ENCODE measurements at regions not wholly inside any gene's neighbourhood (a gene's known extent, or its start where the extent isn't known, plus 50 kb on each side); places are given as distances from the start of the nearest gene placed in this dataset.
"Not testable (repeated sequence)": the region's sequence is repeated elsewhere in the genome, so short reads cannot be mapped to it uniquely, and the experiment has no call there.

DNA sequence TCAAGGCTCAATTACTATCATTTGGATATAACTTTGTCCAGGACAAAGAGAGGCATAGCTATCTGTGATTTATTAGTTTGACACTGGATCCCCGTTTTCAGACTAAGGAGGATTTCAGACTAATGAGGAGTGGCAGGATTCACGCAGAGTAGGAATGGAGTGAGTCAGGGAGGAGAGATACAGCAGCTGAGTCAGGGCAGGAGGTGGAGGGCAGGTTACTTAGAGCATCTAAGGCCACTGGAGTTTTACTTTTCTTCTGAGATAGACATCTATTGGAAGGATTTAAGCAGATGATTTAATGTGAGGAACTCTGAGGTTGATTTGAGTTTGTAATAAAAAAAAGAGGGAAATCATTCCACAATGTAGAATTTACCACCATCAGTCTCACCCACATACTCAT lies 110.6 kb downstream of the RPIA start:
- DNase-seq = not testable (repeated sequence)

DNA sequence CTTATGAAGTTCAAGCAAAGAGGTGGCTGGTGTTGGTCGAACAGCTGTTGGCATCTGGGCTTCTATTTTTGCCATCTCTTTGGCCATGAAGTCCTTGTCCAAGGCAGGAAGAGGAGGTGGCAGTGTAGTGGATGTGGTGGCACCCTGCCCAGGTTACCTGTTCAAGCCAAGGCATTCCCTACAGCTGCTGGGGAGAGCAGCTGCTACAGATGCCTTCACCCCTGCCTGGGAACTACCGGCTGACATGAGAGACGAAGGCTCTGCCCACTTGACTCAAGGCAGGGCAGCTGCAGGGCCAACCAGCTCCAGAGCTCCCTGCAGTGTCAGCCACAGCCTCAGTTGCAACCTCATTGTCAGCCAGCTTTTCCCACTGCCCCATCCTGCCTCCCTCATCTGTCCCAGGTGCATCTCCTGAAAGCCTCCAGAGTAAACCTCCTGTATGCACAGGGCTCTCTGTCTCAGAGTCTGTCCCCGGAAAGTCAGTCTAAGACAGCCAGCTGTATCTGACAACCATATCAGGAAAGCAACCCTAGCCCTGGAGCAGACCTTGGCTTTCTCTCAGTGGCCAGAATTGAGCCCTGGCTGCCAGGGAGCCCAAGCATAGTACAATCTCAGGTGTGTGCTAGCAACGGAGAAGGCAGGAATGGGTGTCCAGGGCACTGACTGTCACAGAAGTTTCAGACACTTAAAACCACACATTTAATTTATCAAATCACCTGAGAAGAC lies 115.9 kb downstream of the RPIA start:
- DNase-seq = no peak

DNA sequence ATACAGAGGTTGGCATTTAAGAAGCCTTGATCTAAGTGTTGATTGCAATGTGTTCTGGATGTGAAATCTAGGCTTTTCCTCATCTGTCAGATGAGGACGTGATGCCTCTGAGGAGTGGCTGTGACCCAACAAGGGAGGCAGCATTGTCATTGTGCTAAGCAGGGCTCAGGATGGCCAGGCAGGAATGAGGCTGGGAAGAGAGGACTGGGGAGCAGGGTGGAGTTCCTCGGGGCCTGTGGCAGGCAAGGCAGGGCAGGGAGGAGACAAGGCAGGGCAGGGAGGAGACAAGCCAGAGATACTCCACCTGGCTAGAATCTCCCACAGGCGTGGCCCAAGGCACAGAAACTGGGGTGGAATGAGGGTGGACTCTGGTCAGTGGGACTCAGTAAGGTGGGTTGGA lies 116.6 kb downstream of the RPIA start:
- DNase-seq = no peak

DNA sequence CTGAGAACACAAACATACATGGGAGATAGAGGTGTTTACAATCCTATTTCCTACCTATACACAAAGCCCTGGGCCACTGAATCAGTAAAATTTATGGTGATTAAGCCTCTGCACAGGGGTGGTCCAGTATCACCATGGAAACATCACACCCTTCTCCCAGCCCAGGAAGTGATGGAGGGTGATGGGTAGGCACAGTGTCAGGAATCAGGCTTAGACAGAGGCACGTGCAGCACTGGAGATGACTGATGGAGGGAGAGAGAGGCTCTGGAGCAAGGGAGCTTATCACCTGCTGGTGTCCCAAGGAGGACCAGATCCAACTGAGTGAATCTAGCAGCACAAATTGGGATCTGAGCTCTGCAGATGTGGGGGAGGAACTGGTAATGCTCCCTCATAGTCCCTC lies 117.2 kb downstream of the RPIA start:
- no peak for DNase-seq

DNA sequence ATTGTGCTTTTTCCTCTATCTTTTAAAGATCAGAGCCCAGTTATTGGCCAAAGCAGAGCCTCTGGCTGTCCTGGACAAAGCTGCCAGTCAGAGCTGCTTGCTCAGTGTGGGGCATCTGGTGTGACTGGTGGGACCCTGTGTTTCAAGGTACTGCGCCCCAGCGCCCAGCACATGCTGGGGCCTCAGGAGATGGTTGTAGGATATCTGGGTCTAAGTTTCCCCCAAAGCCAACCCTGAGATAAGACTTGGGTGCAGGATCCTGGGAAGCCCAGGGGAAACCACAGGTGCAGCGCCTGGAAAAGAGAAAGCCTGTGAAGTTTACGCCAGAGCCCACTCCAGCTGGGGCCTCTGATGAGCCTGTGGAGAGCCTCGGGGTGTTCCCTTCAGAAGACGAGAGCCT lies 117.7 kb downstream of the RPIA start:
- DNase-seq = no peak

DNA sequence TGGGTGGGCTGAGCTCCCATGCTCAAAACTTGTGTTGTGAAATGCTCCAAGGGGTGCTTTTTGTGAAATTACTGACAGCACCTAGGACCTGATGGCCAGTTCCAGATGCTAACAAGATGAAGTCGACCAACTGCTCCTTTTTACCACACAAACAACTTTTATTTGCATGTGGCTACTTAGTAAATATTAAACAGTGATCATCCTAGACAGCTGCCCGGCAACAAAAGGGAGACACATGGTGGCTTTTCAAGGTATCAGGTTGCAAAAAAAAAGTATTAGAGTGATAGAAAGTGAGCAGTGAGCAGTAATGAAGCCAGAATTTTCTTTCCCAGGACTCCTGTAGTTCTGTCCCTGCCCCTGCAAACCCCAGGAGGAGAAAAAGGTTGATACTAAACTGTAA lies 118.5 kb downstream of the RPIA start:
- DNase-seq = no peak

DNA sequence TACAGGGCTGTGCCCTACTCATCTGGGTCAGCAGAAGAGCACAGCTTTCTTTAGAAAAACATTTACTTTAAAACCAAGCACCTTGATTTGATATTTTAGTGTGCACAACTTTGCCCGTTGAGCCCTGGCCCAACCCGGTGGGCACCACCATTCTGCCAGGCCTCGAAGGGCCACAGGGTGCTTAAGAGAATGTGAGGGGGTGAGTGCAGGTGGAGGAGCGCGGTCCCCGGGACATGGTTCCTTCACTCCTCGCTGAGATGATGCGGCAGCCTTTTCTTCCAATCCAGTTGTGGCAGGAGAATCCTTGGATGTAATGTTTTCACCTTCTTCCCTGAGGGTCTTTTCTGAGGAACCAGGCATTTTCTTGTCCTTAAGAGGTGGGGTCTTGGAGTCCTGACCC lies 119.0 kb downstream of the RPIA start:
- no peak for DNase-seq

DNA sequence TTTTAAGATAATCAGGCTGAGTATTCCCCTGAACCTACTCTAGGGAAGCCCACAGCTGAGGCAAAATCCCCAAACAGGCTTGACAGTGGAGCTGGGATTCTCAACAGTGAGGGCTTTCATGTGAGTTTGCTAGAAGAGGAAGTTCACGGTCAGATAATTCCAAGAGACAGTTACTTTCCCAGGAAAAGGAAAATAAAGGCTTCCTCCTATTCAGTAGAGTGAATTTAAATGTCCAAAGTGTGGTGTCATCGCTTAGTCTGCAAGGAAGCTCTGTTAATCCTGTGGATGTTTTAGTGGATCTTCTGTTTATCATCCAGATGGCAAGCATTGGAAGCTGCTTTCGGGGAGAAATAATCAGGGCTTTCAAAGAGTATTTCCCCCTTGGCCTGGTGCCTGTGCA lies 119.8 kb downstream of the RPIA start:
- DNase-seq = no peak

DNA sequence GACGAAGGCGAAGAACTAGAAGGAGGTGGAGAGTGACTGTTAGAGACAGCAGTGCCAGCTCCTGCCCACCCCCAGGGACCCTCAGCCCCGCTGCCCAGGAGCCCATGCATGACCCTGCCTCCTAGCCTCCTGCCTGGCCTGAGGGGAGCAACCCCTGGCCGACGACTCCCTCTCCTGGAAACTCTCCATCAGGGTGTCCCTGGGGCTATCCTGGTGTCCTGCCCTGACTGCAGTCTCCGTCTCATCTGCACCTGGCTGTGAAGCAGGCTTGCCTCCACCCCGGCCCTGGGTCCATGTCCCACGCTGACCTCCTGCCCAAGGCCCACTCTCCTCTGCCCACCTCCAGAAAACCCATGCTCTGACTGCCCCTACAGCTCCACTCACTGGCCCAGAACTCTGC lies 120.2 kb downstream of the RPIA start:
- no peak for DNase-seq

DNA sequence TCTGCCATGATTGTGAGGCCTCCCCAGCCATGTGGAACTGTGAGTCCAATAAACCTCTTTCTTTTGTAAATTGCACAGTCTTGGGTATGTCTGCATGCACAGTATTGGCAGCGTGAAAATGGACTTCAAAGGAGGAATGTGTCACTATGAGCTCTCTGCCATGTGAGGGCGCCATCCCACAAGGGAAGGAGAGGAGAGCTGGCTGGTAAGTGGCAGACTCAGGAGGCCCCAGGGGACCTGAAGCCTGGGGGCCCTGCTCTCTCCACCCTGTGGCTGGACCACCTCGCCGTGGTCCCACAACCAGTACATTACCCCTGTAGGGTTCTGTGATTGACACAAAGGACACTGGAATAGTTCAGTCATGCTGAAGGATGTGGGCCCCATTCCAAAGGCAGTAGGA lies 122.1 kb downstream of the RPIA start:
- no peak for DNase-seq

DNA sequence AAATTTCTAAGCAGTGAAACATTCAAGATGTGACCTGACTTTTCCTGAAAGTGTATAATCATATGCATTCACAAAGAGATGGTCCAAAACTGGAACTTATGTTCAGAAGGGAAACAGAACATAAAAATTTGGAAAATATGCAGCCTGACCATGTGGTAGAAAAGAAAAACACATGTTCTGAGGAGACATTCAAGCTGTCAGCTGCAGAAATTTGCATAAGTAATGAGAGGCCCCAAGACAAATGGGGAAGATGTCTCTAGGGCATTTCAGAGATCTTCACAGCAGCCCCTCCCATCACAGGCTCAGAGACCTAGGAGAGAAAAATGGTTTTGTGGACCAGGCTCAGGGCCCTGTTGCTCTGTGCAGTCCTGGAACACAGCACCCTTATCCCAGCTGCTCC lies 123.8 kb downstream of the RPIA start:
- DNase-seq = no peak

DNA sequence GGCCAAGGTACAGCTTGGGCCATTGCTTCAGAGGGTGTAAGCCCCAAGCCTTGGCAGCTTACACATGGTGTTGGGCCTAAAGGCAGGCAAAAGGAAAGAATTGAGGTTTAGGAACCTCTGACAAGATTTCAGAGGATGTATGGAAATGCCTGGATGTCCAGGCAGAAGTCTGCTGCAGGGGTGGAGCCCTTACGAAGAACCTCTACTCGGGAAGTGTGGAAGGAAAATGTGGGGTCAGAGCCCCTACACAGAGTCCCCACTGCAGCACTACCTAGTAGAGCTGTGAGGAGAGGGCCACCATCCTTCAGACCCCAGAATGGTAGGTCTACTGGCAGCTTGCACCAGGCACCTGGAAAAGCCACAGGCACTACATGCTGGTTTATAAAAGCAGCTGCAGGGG lies 124.2 kb downstream of the RPIA start:
- DNase-seq = no peak

DNA sequence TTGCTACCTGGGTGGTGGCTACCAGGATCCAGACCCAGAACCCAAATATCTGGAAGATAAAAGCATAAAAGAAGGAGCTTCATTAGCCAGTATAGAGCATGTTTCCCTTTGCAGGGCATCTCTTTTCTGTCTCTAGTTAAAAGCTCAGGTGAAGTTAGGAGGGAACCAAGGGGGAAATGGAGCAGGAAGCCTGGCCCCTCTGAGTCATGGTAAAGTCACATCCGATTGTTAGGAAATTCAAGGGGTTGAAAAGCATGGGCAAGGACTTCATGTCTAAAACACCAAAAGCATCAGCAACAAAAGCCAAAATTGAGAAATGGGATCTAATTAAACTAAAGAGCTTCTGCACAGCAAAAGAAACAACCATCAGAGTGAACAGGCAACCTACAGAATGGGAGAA lies 126.9 kb downstream of the RPIA start:
- DNase-seq = no peak

DNA sequence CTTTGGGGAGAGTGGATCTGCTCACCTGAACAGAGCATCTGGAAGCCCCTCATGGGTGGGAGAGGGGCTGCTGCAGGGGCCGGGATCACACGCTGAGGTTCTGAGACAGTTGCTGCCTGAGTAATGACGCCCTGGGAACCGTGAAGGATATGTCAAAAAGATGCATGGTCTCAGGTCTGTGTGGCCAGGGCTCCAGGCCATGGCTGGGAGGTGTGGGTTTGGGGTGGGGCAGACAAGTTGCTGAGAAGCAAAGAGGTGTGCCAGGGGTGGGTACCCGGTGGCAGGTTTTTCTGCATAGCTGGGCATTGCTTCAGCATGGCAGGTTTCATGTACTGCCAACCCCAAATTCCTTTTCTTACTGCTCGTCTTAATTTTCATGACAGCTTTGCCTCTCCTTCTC lies 133.5 kb downstream of the RPIA start:
- no peak for DNase-seq

DNA sequence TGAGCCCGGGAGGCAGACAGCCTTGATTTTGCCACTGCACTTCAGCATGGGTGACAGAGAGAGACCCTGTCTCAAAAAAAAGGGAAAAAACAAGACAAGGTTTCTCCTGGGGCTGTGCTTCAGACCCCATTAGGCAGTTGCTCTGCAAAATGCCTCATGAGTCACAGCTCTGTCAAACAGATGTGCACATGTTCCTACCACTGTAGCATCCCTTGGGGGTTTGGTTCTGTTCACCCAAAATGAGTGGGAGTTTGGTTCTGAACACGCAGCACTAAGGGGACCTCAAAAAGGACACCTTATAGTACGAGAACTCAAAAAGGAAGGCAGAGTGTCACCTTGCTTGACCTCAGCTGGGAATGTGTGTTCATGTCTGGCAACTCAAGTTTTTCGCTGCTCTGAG lies 134.9 kb downstream of the RPIA start:
- no peak for DNase-seq

DNA sequence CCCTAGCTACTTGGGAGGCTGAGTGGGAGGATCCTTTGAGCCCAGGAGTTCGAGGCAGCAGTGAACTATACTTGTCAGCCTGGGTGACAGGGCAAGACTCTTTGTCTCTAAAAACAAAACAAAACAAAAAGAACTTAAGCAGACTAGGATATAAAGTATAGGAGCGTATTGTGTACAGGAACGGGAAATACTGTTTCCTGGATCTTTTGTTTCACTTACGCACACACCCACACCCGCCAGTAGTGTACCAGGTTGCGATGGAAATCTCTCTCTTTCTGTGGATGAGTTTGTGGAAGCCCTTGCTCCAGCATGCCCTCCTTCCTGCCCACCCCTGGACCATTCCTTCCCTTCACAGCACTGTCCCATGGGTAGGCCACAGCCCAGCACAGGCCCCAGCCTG lies 136.3 kb downstream of the RPIA start:
- DNase-seq = no peak

DNA sequence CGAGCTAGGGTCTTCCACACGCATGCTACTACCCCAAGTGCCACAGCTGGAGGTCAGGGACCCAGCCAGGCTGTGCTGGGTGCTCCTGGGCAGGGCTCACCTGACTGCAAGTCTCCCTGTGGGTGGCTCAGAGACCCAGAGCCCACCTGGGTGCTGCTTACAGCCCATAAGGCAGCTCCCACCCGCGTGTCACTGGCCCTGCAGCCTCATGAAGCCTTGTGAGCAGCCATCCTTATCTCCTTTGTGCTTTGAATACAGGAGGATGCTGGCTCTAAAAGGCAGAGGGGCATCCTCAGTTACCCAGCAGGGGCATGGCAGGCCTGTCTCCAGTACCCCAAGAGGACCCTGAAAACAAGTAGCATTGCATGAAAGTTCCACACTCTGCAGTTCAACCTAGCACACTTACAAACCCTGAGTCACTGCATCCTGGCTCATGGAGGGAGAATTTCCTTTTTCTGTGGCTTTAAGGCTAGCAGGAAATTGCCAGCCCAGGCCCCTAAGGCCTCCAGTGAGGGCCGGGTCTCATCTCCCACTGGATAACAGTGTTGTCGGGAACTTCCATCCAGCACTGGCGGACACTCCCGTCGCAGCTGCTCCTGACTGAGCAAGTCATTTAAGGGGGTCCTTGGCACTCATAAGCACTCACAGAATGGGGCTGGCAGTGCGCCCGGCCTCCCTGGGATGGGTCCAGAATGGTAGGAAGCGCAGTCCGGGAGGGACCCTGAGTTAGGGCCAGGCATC lies 137.1 kb downstream of the RPIA start:
- DNase-seq = peak; percentile 78

DNA sequence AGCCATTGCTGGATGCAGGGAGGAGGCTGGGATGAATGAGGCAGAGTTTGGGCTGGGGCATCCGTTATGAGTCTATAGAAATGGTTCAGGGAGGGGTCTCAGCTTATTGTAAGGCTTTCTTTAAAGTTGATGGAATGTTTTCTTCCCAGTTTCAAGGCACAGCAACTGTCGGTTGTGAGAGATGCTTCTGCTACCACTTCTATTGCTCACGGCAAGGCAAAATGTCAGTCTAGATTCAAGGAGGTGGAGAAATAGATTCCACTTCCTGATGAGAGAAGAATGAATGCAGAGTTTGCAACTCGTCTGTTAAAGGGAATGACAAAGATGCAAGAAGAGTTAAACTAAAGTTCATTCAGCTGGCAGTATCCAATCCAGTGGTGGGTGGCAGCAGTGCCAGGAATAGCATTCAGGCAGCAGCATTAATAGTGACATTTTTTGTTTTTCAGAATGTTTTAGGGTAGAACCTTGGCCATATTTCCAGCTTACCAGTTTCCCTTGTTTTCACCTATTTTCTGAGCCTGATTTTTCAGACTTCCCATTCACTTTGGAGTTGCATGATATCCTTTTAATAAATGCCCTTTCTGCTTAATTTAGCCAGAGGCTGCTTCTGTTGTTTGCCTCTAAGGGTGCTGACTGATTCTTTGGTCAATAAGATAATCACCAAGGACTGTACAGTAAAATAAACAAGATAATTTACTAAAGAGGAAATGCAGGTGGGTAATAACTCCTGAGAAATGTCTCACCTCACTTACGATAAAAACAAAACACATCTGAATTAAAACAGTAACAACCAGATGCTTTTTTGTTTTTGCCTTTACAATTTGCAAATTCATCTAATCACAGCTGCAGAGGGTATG lies 138.4 kb downstream of the RPIA start:
- no peak for DNase-seq

DNA sequence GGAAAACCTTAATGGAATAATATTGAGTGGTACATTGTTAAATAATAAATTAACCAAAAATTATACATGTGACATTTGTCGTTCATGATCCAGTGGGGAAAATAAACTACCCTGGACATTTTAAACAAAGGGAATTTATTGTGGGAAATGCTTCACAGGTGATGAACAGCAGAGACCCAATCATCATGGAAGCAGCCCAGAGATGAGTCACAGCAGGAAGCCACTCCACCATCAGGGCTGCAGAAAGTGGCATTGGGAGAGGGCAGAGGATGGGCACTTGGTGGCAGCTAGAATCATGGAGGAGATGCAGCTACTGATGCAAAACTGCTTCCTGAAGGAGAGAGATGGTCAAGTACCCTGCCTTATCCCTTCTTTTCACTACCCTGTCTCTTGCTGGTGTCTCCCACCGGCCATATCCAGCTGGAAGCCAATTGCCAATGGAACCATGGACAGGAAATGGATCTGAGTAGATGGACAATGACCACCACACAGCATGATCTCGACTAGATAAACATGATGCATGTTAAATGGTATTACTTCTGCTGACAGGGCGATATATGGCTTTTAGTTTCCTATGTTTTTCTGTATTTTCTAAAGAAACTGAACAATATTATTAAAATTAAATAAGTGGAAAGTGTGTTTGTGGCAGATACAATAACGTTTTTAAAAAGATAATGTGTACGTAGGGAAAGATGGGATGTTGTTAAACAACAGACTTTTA lies 139.8 kb downstream of the RPIA start:
- DNase-seq = no peak

DNA sequence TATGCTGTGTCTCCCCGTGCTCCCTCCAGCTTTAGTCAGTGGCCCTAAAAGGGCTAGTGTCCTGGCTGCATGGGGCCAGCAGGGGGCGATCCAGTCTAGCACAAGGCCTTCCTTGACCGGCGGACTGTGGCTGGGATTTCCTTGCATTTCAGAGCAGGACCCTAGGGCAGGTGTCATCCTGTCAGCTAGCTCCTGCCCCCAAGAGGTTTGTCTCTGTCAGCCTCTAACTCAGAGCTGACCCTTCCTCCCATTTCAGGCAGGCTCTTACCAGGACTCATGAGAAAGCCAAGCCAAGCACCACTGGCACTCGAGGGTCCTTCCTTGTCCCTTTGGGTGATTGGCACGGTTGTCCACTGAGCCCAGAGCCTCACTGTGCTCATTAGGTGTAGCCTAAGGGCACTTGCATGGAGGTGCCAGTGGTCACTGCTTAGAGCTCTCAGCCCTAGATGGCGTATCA lies 140.3 kb downstream of the RPIA start:
- DNase-seq = no peak

DNA sequence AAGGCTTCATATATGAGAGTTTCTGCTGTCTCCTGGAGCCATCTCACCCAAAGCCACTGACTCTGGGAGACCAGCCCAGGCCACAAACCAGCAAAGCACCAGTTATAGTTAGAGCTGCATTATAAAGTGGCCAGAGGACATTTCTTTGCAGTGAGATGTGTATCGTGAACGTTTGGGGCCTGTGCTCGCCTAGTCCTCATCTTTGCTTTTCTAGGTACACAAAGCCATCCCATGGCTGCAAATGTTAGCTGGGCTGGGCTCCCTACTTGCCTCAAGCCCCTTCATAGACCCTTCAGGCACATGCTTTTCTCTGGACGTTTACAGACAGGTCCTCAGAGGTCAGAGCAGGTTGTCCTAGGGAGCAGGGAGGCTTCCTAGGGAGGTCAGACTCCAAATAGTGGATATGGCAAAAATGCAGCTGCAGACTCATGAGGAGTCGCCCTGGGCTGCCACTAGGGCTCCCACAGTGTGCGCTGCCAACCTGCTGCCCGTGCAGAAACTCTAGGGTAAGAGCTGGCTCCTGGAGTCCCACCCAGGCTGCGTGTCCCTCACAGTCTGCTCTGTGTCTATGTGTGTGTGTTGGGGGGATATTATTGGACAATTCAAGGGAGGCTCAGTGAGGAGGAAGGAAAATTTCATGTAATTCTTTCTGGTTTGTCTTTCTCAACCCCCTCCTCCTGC lies 141.0 kb downstream of the RPIA start:
- no peak for DNase-seq

DNA sequence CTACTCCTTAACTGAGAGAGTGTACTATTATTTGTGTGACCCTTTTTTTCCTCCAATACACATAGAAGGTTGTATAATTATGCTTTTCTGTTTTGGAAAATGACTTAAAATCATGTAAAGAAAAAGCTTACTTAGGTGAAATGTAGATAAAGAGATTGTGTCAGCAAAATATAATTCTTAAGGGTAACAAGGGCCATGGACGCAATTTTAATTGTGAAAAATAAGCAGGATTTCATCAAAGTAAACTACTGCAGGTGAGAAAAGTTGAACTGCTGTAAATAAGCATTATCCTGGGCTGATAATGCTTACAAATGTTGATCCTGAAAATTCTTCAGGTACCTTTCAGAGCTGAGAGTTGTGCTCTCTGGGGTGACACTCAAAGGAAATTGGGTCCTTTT lies 141.5 kb downstream of the RPIA start:
- DNase-seq = no peak

DNA sequence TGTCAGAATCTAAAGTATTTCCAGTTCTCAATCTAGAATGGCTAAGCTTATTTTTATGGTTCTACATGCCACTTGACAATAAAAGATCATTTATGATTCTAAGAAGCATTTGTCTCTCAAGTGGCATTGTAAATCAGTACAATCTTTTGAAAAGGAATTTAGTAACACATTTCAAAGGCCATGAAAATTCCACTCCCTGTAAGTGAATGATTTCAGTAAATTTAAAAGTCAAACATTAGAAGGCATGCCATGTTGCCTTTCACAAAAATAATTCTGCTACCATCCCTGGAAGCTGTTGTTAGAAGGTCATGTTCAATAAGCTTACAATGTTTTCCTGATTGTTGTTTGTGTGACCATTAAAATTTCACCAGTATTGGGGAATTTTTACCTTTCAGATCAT lies 142.9 kb downstream of the RPIA start:
- DNase-seq = no peak
